Neural cell (in vitro differentiated cells): ENCODE measurements at regions not wholly inside any gene's neighbourhood (a gene's known extent, or its start where the extent isn't known, plus 50 kb on each side); places are given as distances from the start of the nearest gene placed in this dataset.

Source experiments
- CTCF ChIP-seq: fragments of 450-650 bp; IDR thresholded peaks from 2 replicates; pipeline ENCODE4 v1.5.1; 2014; ENCODE audit warnings: antibody characterized with exemption, mild to moderate bottlenecking, moderate library complexity; ENCODE audit not compliant: poor library complexity, severe bottlenecking
- EP300 ChIP-seq: fragments of 450-650 bp; conservative IDR thresholded peaks from 2 replicates; pipeline ENCODE4 v1.6.1; 2014; ENCODE audit warnings: antibody characterized with exemption, mild to moderate bottlenecking, moderate library complexity; ENCODE audit not compliant: poor library complexity, severe bottlenecking
- EZH2 ChIP-seq: fragments of 200-600, 300-800 bp; shearing (Covaris generic), sonication (generic); IDR thresholded peaks from 2 replicates; pipeline ENCODE4 v1.6.1; 2014; ENCODE audit warnings: antibody characterized with exemption, low read length, borderline replicate concordance, mild to moderate bottlenecking; ENCODE audit not compliant: insufficient read depth, poor library complexity, severe bottlenecking
- MXI1 ChIP-seq: fragments of 450-650 bp; conservative IDR thresholded peaks from 2 replicates; pipeline ENCODE4 v1.6.1; 2014; ENCODE audit warnings: antibody characterized with exemption, mild to moderate bottlenecking; ENCODE audit not compliant: poor library complexity, severe bottlenecking
- RAD21 ChIP-seq: fragments of 450-650 bp; conservative IDR thresholded peaks from 2 replicates; pipeline ENCODE4 v1.6.1; 2014; ENCODE audit warnings: antibody characterized with exemption, mild to moderate bottlenecking, moderate library complexity
- REST ChIP-seq: IDR thresholded peaks from 2 replicates; pipeline ENCODE4 v1.6.1; 2012; ENCODE audit warnings: borderline replicate concordance
- SMC3 ChIP-seq: fragments of 450-650 bp; conservative IDR thresholded peaks from 2 replicates; pipeline ENCODE4 v1.6.1; 2014; ENCODE audit warnings: antibody characterized with exemption, mild to moderate bottlenecking, moderate library complexity; ENCODE audit not compliant: poor library complexity

GRCh38 chr18:51391215-51391614, 193.7 kb upstream of the MEX3C start:
- TF ChIP-seq EZH2 (no peak), CTCF (no peak), SMC3 (no peak), EP300 (no peak), RAD21 (no peak), REST (no peak), MXI1 (no peak)
